Pulmonary artery endothelial cell (primary cell): ENCODE measurements at regions not wholly inside any gene's neighbourhood (a gene's known extent, or its start where the extent isn't known, plus 50 kb on each side); places are given as distances from the start of the nearest gene placed in this dataset.
A peak's percentile ranks its signal among the peaks of the same experiment; 100 is the strongest.
"Not testable (repeated sequence)": the region's sequence is repeated elsewhere in the genome, so short reads cannot be mapped to it uniquely, and the experiment has no call there.

Experiments
- DNase-seq: peaks from one replicate; pipeline ENCODE4 v3.0.0-alpha.2; 2011; ENCODE audit warnings: low read depth, low spot score

- DNase-seq, result no peak
Measured at GRCh38 chr14:26655128-26655527, 57.3 kb upstream of the NOVA1 start.

- no peak for DNase-seq
Measured at GRCh38 chr14:26663506-26663905, 65.7 kb upstream of the NOVA1 start.

- not testable (repeated sequence) for DNase-seq
Measured at GRCh38 chr14:26678732-26679420, 81.0 kb upstream of the NOVA1 start.

GRCh38 chr14:26685401-26685800 is 87.6 kb upstream of the NOVA1 start:
- no peak for DNase-seq

GRCh38 chr14:26687301-26687837 is 89.5 kb upstream of the NOVA1 start:
- DNase-seq, result no peak

- DNase-seq, result no peak
Measured at GRCh38 chr14:26694521-26694920, 96.7 kb upstream of the NOVA1 start.

- no peak for DNase-seq
Measured at GRCh38 chr14:26702721-26703230, 104.9 kb upstream of the NOVA1 start.

GRCh38 chr14:26703686-26704366 is 106.0 kb upstream of the NOVA1 start:
- no peak for DNase-seq

- DNase-seq, result peak; percentile 1
Measured at GRCh38 chr14:26707234-26707633, 109.4 kb upstream of the NOVA1 start.

GRCh38 chr14:26709019-26709418 is 111.2 kb upstream of the NOVA1 start:
- peak; percentile 60 for DNase-seq

GRCh38 chr14:26719514-26719913 is 121.7 kb upstream of the NOVA1 start:
- no peak for DNase-seq

GRCh38 chr14:26722258-26722657 is 124.4 kb upstream of the NOVA1 start:
- no peak for DNase-seq

- DNase-seq, result no peak
Measured at GRCh38 chr14:26729851-26730250, 132.0 kb upstream of the NOVA1 start.

GRCh38 chr14:26730929-26731618 is 133.2 kb upstream of the NOVA1 start:
- DNase-seq, result peak; percentile 4

- no peak for DNase-seq
Measured at GRCh38 chr14:26735811-26736210, 138.0 kb upstream of the NOVA1 start.

GRCh38 chr14:26738571-26738970 is 140.7 kb upstream of the NOVA1 start:
- DNase-seq, result peak; percentile 3

GRCh38 chr14:26741711-26742212 is 143.9 kb upstream of the NOVA1 start:
- DNase-seq, result no peak

- no peak for DNase-seq
Measured at GRCh38 chr14:26743284-26743683, 145.5 kb upstream of the NOVA1 start.

- DNase-seq, result no peak
Measured at GRCh38 chr14:26744903-26745302, 147.1 kb upstream of the NOVA1 start.

- DNase-seq, result no peak
Measured at GRCh38 chr14:26761532-26761931, 163.7 kb upstream of the NOVA1 start.

GRCh38 chr14:26765301-26765700 is 167.5 kb upstream of the NOVA1 start:
- DNase-seq, result no peak
